ENCODE measurements at regions not wholly inside any gene's neighbourhood (a gene's known extent, or its start where the extent isn't known, plus 50 kb on each side); places are given as distances from the start of the nearest gene placed in this dataset.

- Histone ChIP-seq H2AFZ (ENCODE audit: low read depth, low read length) (no peak overlapping the region), H3K27me3 (ENCODE audit: control insufficient read depth in 2 of 2, insufficient read depth in 2 of 2, low read length in 2 of 2) (no peaks in the 10 kb centered on the region), H4K20me1 (replicated peaks; ENCODE audit: control insufficient read depth, extremely low read depth, insufficient read depth, low read length) (no peaks in the 10 kb centered on the region), H3K4me2 (ENCODE audit: insufficient read depth, low read length) (no peak overlapping the region), H3K4me3 (replicated peaks in 1 of 3; ENCODE audit: insufficient read depth in 1 of 3, low read depth in 1 of 3, low read length in 3 of 3) (no peak overlapping the region), H3K9me3 (replicated peaks; ENCODE audit: control insufficient read depth, insufficient read depth, low read length) (no peaks in the 10 kb centered on the region), H3K27ac (ENCODE audit: insufficient read depth, low read depth, low read length) (no peak overlapping the region), H3K4me1 (ENCODE audit: control insufficient read depth, extremely low read depth, insufficient read depth, low read length) (no peaks in the 10 kb centered on the region), H3K9me1 (replicated peaks; ENCODE audit: control insufficient read depth, extremely low read depth, insufficient read depth, low read length) (no peaks in the 10 kb centered on the region), H3K36me3 (ENCODE audit: control insufficient read depth in 2 of 2, extremely low read depth in 1 of 2, insufficient read depth in 2 of 2, low read length in 2 of 2) (no peaks in the 10 kb centered on the region), H3K9ac (replicated peaks; ENCODE audit: extremely low read depth, insufficient read depth, low read length) (no peak overlapping the region), H3K79me2 (ENCODE audit: control insufficient read depth, insufficient read depth, low read length) (no peaks in the 10 kb centered on the region)
- dilution Hi-C loops (cut with MboI; ENCODE audit: extremely low pct_ligation_motif_present, low sequenced_read_pairs) (no loop called here), intact Hi-C loops (cut with micrococcal nuclease) (no loop called here)
- POLR2A ChIA-PET = no interaction called here
- CTCF ChIA-PET = no interaction called here
- no peak for FAIRE-seq
- no TSS peak for BruUV-seq (replicated peaks)
- TF ChIP-seq POLR2A (IDR thresholded peaks at IDR 0.05; ENCODE audit: low read depth, low read length) (no peak), GATA2 (IDR thresholded peaks at IDR 0.05; ENCODE audit: insufficient read depth, insufficient read length, low read depth, low read length) (no peak), POLR2AphosphoS5 (IDR thresholded peaks at IDR 0.05; ENCODE audit: insufficient read depth, low read depth, low read length) (no peak), MAX (IDR thresholded peaks at IDR 0.05; ENCODE audit: insufficient read depth, insufficient read length) (no peak), MYC (IDR thresholded peaks at IDR 0.05; ENCODE audit: low read depth, low read length) (no peak), JUN (IDR thresholded peaks at IDR 0.05; ENCODE audit: borderline replicate concordance, insufficient read depth, insufficient read length, low read depth) (no peak), FOS (IDR thresholded peaks at IDR 0.05; ENCODE audit: borderline replicate concordance, insufficient read depth, low read length) (no peak), EZH2 (IDR thresholded peaks at IDR 0.05; ENCODE audit: borderline replicate concordance, low read depth, low read length, severe bottlenecking) (no peak)
- TF ChIP-seq, protein P1, sequence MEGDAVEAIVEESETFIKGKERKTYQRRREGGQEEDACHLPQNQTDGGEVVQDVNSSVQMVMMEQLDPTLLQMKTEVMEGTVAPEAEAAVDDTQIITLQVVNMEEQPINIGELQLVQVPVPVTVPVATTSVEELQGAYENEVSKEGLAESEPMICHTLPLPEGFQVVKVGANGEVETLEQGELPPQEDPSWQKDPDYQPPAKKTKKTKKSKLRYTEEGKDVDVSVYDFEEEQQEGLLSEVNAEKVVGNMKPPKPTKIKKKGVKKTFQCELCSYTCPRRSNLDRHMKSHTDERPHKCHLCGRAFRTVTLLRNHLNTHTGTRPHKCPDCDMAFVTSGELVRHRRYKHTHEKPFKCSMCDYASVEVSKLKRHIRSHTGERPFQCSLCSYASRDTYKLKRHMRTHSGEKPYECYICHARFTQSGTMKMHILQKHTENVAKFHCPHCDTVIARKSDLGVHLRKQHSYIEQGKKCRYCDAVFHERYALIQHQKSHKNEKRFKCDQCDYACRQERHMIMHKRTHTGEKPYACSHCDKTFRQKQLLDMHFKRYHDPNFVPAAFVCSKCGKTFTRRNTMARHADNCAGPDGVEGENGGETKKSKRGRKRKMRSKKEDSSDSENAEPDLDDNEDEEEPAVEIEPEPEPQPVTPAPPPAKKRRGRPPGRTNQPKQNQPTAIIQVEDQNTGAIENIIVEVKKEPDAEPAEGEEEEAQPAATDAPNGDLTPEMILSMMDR (IDR thresholded peaks at IDR 0.05; ENCODE audit: extremely low read depth in 1 of 2, insufficient read depth in 1 of 2, low read depth in 1 of 2, low read length in 2 of 2) = no peak
- no peak for DNase-seq (ENCODE audit: low read depth, low spot score)
These were observed 1619.6 kb upstream of the WWC1 start for GRCh38 chr5:166671811-166672210.

All from endothelial cell of umbilical vein (primary cell).